ENCODE measurements at regions not wholly inside any gene's neighbourhood (a gene's known extent, or its start where the extent isn't known, plus 50 kb on each side); places are given as distances from the start of the nearest gene placed in this dataset.

- Histone ChIP-seq H3K4me3 (peak overlapping the region; percentile 33), H3K27ac (peak overlapping the region; percentile 22 to 59)
- TF ChIP-seq CTCF (IDR thresholded peaks at IDR 0.05) = no peak
- DNase-seq (ENCODE audit: low spot score) = no peak
Observed at GRCh38 chr2:196372811-196373664, 201.7 kb upstream of the STK17B start.

- no peak overlapping the region for H3K27ac ChIP-seq
- no peak for DNase-seq (ENCODE audit: low spot score)
- H3K4me3 ChIP-seq = no peak overlapping the region
- no peak for TF ChIP-seq CTCF (IDR thresholded peaks at IDR 0.05)
Observed at GRCh38 chr2:196376984-196377877, 205.9 kb upstream of the STK17B start.

GRCh38 chr2:196379600-196379999 is 208.2 kb upstream of the STK17B start:
- TF ChIP-seq CTCF (IDR thresholded peaks at IDR 0.05) = no peak
- Histone ChIP-seq H3K27ac (no peak overlapping the region), H3K4me3 (no peak overlapping the region)
- DNase-seq (ENCODE audit: low spot score) = no peak

GRCh38 chr2:196380098-196380497 is 208.7 kb upstream of the STK17B start:
- H3K4me3 ChIP-seq = no peak overlapping the region

GRCh38 chr2:196380575-196380974 is 209.2 kb upstream of the STK17B start:
- no peak for DNase-seq (ENCODE audit: low spot score)
- no peak overlapping the region for H3K27ac ChIP-seq
- no peak overlapping the region for H3K4me3 ChIP-seq
- TF ChIP-seq CTCF (IDR thresholded peaks at IDR 0.05) = no peak

More at GRCh38 chr2:196380098-196380497, 208.7 kb upstream of the STK17B start:
- no peak overlapping the region for H3K27ac ChIP-seq
- DNase-seq (ENCODE audit: low spot score) = no peak
- TF ChIP-seq CTCF (IDR thresholded peaks at IDR 0.05) = no peak

- no peak overlapping the region for H3K4me3 ChIP-seq
- no peak for DNase-seq (ENCODE audit: low spot score)
- TF ChIP-seq CTCF (IDR thresholded peaks at IDR 0.05) = no peak
- H3K27ac ChIP-seq = no peak overlapping the region
Observed at GRCh38 chr2:196381464-196381863, 210.1 kb upstream of the STK17B start.

All from coronary artery (tissue), 2 donors.